ENCODE measurements at regions not wholly inside any gene's neighbourhood (a gene's known extent, or its start where the extent isn't known, plus 50 kb on each side); places are given as distances from the start of the nearest gene placed in this dataset.

- Histone ChIP-seq H3K4me1 (ENCODE audit: control insufficient read depth in 1 of 2, insufficient read depth in 2 of 2, low read length in 2 of 2) (no peaks in the 10 kb centered on the region), H3K36me3 (ENCODE audit: control insufficient read depth in 1 of 2, insufficient read depth in 2 of 2, low read length in 2 of 2) (no peaks in the 10 kb centered on the region), H4K20me1 (ENCODE audit: insufficient read depth) (no peaks in the 10 kb centered on the region), H3K9me3 (ENCODE audit: control insufficient read depth in 1 of 2, insufficient read depth in 1 of 2, low read depth in 1 of 2, low read length in 2 of 2) (peaks cover 4 to 10% of the 10 kb centered on the region in 2 experiments; a peak in 3 of 4 replicates), H3K79me2 (ENCODE audit: insufficient read depth, low read length) (no peaks in the 10 kb centered on the region), H3K4me3 (replicated peaks in 1 of 2; ENCODE audit: low read depth in 1 of 2, low read length in 2 of 2) (no peak overlapping the region), H2AFZ (ENCODE audit: low read depth, low read length, poor library complexity, severe bottlenecking) (no peak overlapping the region), H3K27ac (ENCODE audit: low read depth, low read length) (no peak overlapping the region), H3K9ac (ENCODE audit: low read length) (no peak overlapping the region), H3K27me3 (ENCODE audit: insufficient read depth, low read length) (no peaks in the 10 kb centered on the region), H3K4me2 (ENCODE audit: low read length) (no peak overlapping the region), H3K9me2 (ENCODE audit: insufficient read depth) (no peaks in the 10 kb centered on the region)
- POLR2A ChIA-PET, result no interaction called here
- intact Hi-C loops (cut with micrococcal nuclease), result no loop called here
- no peak for ATAC-seq
- DNase-seq (ENCODE audit: low read depth, low spot score), result no peak
- BruUV-seq (replicated peaks), result no TSS peak
- TF ChIP-seq POLR2AphosphoS5 (IDR thresholded peaks at IDR 0.05; ENCODE audit: low read depth, low read length) (no peak), CBX3 (IDR thresholded peaks at IDR 0.05; ENCODE audit: low read depth) (no peak)
- RAD21 ChIA-PET (ENCODE audit: low non-redundant PET in 1 of 2, low total read pairs in 2 of 2, uncharacterized antibody in 2 of 2, unreplicated experiment in 2 of 2), result no interaction called here
- CTCF ChIA-PET, result no interaction called here
Measured at GRCh38 chr11:37671321-37671720, 1073.3 kb upstream of the RAG2 start.

DNA sequence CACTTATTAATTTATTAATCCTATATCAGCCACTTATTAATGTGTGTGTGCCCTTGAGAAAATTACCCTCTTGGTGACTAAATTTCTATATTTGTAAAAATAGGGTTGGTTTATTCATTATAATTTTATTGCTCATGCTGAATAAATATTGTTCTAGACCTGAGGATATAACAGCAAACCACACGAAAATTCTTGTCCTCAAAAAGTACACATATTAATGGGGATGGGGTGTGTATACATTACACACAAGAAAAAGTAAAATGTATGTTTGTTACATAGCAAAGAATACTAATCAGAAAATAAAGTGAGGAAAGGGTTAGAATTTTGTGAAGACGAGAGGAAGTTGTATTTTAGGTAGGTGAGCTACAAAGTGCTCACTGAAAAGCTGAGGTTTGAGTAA, 1068.9 kb upstream of the RAG2 start:
- ChIA-PET RAD21 (ENCODE audit: low non-redundant PET in 1 of 2, low total read pairs in 2 of 2, uncharacterized antibody in 2 of 2, unreplicated experiment in 2 of 2) (no interaction called here), POLR2A (no interaction called here), CTCF (no interaction called here)
- no peak overlapping the region for H3K4me3 ChIP-seq (replicated peaks in 1 of 2; ENCODE audit: low read depth in 1 of 2, low read length in 2 of 2)
- no peak overlapping the region for H2AFZ ChIP-seq (ENCODE audit: low read depth, low read length, poor library complexity, severe bottlenecking)
- intact Hi-C loops (cut with micrococcal nuclease), result no loop called here
- H3K4me1 ChIP-seq (ENCODE audit: control insufficient read depth in 1 of 2, insufficient read depth in 2 of 2, low read length in 2 of 2), result no peaks in the 10 kb centered on the region
- H3K79me2 ChIP-seq (ENCODE audit: insufficient read depth, low read length), result no peaks in the 10 kb centered on the region
- H3K9me2 ChIP-seq (ENCODE audit: insufficient read depth), result no peaks in the 10 kb centered on the region
- no peaks in the 10 kb centered on the region for H3K27me3 ChIP-seq (ENCODE audit: insufficient read depth, low read length)
- no peak overlapping the region for H3K4me2 ChIP-seq (ENCODE audit: low read length)
- ATAC-seq (no peak), DNase-seq (ENCODE audit: low read depth, low spot score) (no peak)
- H3K9ac ChIP-seq (ENCODE audit: low read length), result no peak overlapping the region
- H3K9me3 ChIP-seq (ENCODE audit: control insufficient read depth in 1 of 2, insufficient read depth in 1 of 2, low read depth in 1 of 2, low read length in 2 of 2), result peaks cover 0 to 9% of the 10 kb centered on the region in 2 experiments; a peak in 2 of 4 replicates
- H3K27ac ChIP-seq (ENCODE audit: low read depth, low read length), result no peak overlapping the region
- BruUV-seq (replicated peaks), result no TSS peak
- no peaks in the 10 kb centered on the region for H3K36me3 ChIP-seq (ENCODE audit: control insufficient read depth in 1 of 2, insufficient read depth in 2 of 2, low read length in 2 of 2)
- no peaks in the 10 kb centered on the region for H4K20me1 ChIP-seq (ENCODE audit: insufficient read depth)
- TF ChIP-seq SP1 (IDR thresholded peaks at IDR 0.05; ENCODE audit: low read depth) (no peak), POLR2AphosphoS5 (IDR thresholded peaks at IDR 0.05; ENCODE audit: low read depth, low read length) (no peak), RAD21 (IDR thresholded peaks at IDR 0.05; ENCODE audit: low read depth) (no peak), JUND (IDR thresholded peaks at IDR 0.05) (no peak), EGR1 (IDR thresholded peaks at IDR 0.05; ENCODE audit: low read depth) (no peak), REST (IDR thresholded peaks at IDR 0.05; ENCODE audit: low read depth) (no peak), CEBPB (IDR thresholded peaks at IDR 0.05; ENCODE audit: low read depth) (no peak), SRF (IDR thresholded peaks at IDR 0.05; ENCODE audit: low read depth) (no peak), ATF3 (IDR thresholded peaks at IDR 0.05) (no peak), EZH2 (IDR thresholded peaks at IDR 0.05) (no peak), ZBTB33 (IDR thresholded peaks at IDR 0.05; ENCODE audit: extremely low read depth, insufficient replicate concordance, low read length) (no peak), ZNF274 (IDR thresholded peaks at IDR 0.05; ENCODE audit: low read depth, low read length) (no peak), MAX (IDR thresholded peaks at IDR 0.05) (no peak), YY1 (IDR thresholded peaks at IDR 0.05; ENCODE audit: extremely low read depth, insufficient replicate concordance, low read depth, low read length) (no peak)
